ENCODE measurements at regions not wholly inside any gene's neighbourhood (a gene's known extent, or its start where the extent isn't known, plus 50 kb on each side); places are given as distances from the start of the nearest gene placed in this dataset.
A peak's percentile ranks its signal among the peaks of the same experiment; 100 is the strongest.

GRCh38 chr10:109200646-109201045 lies 722.7 kb downstream of the XPNPEP1 start:
- DNase-seq (ENCODE audit: low spot score): no peak

GRCh38 chr10:109191823-109192222 lies 731.5 kb downstream of the XPNPEP1 start:
- no peak for DNase-seq (ENCODE audit: low spot score)

DNA sequence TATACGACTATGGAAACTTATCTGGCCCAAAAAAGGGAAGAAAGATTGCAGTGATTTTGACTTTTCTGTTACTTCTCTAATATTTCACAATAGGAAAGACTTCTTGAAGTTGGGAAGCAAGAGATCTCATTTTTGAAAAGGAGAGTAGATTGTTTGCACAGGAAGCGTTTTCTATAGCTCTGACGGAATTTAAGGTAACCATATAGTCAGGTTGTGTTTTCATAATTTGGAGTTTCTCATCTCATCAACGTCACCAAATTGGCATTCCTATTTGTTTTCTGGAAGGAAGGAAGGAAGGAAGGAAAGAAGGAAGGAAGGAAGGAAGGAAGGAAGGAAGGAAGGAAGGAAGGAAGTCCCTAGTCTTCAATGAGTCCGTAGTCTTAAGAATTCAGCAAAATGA lies 732.0 kb downstream of the XPNPEP1 start:
- DNase-seq (ENCODE audit: low spot score): no peak

DNA sequence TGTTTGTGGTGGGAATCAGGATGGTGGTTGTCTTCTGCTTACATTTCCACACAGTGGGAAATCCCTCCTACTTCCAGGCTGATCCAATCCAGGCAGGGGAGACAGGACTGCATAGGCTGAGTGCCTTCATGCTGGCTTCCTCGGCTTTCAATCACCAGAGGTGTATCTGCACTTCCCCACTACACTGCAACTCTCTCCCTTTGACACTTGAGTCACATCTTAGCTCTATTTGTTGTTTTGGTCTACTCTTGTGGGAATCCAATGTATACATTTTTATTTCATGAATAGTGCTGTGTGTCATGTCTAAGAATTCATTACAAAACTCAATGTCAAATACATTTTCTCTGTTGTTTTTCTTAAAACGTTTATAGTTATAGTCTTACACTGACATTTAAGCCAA lies 735.6 kb downstream of the XPNPEP1 start:
- no peak for DNase-seq (ENCODE audit: low spot score)

DNA sequence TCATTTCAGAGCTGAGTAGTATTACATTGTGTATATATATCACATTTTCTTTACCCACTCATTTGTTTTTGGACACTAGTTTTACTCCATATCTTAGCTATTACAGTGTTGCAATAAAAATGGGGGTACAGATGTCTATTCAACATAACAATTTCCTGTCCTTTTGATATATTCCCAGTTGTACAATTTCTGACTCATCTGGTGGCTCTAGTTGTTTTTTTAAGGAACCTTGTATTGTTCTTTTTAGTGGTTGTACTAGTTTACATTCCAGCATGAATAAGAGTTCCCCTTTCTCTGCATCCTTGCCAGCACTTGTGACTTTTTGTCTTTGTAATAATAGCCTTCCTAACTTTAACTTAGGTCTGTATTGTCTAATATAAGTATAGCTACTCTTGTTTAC lies 739.9 kb downstream of the XPNPEP1 start:
- no peak for DNase-seq (ENCODE audit: low spot score)

DNA sequence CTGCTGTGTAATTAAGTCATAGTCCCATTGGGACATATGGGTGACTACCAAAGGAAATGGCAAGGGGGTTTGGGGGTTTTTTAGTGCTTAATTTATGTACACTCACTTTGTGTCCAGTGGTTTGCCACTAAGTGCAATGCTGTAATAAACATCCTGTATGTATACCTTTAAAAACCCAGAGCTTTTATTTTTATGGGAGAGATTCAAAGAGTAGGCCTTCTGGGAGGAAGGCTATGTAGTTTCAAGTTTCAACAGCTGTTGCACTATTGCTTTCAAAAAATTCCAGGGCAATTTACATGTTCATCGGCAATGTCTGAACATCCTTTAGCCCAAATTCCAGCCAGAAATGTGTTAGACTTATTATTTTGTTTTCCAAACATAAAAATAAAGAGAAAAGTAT lies 744.7 kb downstream of the XPNPEP1 start:
- DNase-seq (ENCODE audit: low spot score): no peak

GRCh38 chr10:109174526-109174925 lies 748.8 kb downstream of the XPNPEP1 start:
- DNase-seq (ENCODE audit: low spot score): no peak

- DNase-seq (ENCODE audit: low spot score): no peak
Measured at GRCh38 chr10:109173937-109174336, 749.4 kb downstream of the XPNPEP1 start.

DNA sequence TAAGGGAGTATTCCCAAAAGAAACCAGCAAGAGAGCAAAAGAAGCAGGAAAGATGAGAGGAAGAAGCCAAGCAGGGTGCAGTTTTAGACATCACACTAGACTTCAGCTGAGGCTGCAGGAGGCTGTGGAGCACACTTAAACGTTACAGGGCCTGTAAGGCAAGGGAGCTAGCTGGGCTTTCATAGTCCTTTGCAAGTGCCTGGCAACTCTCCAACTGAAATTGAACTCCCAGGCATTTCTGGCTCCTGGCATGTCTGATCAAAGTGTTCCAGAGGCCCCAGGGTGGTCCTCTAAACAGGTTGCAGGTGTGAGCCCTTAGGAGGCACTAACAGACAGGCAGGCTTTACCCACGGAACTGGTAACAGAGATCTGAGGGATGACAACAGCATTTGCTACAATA lies 750.2 kb downstream of the XPNPEP1 start:
- DNase-seq (ENCODE audit: low spot score): no peak

GRCh38 chr10:109166935-109167334 lies 756.4 kb downstream of the XPNPEP1 start:
- no peak for DNase-seq (ENCODE audit: low spot score)

GRCh38 chr10:109159351-109159750 lies 764.0 kb downstream of the XPNPEP1 start:
- DNase-seq (ENCODE audit: low spot score): no peak

- DNase-seq (ENCODE audit: low spot score): no peak
Measured at GRCh38 chr10:109156396-109156795, 766.9 kb downstream of the XPNPEP1 start.

DNA sequence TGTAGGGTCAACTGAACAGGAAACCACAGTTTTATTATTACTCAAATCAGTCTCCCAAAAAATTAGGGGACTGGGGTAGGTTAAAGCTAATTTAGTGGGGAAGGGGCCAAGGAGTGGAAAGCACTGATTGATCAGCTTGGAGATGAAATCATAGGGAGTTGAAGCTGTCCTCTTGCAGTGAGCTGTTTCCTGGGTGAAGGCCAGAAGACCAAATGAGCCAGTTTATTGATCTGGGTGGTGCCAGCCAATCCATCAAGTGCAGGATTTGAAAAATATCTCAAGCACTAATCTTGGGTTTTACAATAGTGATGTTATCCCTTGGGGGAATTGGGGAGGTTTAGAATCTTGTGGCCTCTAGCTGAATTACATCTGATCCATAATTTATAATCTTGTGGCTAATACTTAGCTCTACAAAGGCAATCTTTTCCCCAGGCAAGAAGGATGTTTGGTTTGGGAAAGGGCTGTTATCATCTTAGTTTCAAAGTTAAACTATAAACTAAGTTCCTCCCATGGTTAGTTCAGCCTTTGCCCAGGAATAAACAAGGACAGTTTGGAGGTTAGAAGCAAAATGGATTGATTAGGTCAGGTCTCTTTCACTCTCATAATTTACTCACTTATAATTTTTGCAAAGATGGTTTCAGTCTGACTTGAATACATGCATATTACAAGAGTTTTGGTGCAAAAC lies 773.5 kb downstream of the XPNPEP1 start:
- no peak for DNase-seq (ENCODE audit: low spot score)

DNA sequence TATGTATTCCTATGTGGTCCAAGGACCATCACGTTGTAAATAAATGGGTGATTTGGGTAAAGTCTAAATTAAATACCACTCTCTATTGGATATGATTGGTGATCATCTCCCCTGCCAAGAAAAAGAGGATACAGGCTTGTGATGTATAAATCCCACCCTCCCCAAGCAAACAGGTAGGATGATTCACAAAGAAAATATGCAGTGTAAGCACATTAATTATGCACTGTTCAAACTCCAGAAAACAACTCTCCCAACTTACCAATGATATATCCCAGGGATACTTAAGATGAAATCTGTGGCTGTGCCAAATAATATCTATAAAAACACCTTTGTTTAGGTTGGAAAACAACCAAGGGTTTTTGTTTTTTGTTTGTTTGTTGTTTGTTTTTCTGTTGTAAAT lies 795.9 kb downstream of the XPNPEP1 start:
- peak; percentile 6 for DNase-seq (ENCODE audit: low spot score)

DNA sequence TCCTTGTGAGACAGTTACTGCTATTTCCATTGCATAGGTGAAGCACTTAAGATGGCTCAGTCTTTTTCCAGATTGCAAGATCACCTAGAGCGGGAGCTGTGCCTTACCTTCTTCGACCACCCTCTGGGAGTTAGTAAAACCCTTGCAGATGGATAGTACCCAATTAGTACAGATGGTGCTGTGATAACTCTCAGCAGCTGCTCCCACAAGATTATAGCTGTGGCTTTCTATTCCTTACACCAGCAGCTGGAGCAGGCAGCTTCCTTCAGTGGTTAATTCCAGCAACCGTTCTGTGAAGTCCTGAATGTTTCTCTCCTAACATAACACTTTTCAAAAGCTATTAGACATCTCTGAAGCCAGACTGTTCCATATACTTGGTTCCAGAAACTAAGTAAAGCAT lies 796.8 kb downstream of the XPNPEP1 start:
- DNase-seq (ENCODE audit: low spot score): no peak

DNA sequence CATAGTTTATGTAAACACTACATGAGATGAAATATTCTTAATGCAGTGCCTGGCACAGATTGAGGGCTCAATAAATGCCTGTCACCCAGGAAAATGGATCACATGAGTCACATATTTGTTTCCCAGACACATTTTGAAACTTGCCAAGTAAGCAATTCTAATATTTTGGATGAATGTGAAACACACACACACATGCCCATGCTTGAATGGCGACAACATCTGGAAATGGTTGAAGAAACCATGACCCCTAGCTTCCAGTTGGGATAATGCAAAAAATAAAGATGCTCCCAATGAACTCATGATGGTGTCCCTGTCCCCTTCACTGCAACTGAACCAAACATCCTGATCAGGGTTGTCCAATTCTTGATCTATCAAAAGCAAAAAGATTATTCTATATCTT lies 797.3 kb downstream of the XPNPEP1 start:
- peak; percentile 21 for DNase-seq (ENCODE audit: low spot score)

DNA sequence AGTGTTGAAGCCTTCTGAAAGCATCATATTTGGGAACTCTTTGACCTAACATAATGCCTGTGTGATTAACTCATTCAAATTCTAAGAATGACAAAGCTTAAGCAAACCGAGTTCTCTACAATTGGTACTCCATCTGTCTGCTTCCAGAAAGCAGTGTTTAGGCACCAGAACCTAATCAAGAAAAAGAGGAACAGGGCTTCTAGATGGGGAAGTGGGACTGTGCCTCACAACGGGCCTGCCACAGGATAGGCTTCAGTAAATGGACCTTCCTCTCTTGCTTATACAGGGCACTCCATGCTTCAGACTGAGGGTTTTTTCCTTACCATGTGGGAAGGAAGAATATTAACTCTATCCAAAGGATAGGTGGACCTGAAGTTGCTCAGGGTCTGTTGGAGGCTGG lies 808.1 kb downstream of the XPNPEP1 start:
- no peak for DNase-seq (ENCODE audit: low spot score)

DNA sequence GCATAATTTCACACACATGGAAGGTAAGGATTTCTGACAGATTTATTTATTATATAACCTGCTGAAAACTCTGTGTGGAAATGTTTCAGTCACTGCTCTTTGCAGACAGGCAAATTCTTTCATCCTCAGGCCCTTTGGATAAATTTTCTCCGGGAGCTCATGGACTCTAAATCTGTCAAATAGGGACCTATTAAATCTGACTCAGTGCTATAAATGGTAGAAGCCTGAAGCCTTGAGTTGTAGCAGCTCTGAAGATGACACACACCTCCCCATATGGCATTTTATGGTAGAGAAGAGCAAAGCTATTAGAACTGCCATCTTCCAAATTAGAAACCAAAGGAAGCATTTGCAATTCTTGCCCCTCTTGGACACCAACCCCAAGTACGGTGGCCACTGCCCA lies 808.7 kb downstream of the XPNPEP1 start:
- no peak for DNase-seq (ENCODE audit: low spot score)

DNA sequence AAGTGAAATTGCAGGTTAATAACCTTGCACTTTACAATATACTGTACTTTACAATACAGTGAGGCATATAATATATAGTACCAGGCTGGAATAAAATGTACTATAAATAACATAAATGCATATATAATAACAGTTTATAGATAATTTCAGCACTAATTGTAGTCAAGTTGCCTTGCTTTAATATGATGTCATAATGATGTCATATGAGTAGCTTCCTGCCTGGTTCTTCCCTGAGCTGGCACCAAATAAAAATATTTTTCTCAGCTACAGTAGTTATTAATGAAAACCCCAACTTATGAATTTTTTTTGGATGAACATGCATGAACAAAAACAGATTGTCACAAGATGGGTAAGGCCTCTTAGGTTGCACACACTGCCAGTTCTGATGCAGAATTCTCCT lies 816.7 kb downstream of the XPNPEP1 start:
- no peak for DNase-seq (ENCODE audit: low spot score)

DNA sequence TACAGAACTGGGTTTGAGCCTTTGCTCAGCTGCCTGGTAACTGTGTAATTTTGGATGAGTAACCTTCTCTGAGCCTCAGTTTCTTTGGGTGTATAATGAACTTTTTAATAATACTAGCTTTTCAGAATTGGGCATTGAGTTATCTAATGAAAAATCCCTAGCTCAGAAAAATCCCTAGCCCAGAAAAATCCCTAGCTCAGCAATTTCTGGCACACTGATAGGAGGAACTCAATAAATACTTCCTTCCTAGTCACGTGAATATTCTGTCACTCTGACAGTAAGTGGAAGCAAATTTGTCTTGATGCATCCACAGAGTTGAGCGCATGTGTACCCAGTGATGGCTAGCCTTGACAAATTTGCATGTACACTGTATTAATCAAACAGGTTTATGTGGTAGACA lies 817.6 kb downstream of the XPNPEP1 start:
- DNase-seq (ENCODE audit: low spot score): no peak

DNA sequence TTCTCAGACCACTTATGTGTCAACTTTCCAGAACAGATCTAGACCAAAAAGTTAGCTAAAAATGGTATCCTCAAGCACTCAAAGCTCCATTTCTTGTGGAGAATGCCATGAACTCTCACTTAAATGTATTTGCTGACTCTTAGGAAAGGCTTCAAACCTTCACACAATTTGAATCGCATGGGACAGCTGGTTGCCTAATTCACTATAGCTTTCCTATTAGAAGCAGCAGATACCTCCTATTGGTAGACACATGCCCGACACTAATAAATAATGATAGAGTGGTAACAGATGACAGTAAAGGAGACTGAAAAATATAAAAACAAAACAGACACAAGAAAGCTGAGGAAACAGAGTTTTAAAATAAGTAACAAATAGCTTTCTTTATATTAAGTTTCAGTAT lies 818.5 kb downstream of the XPNPEP1 start:
- no peak for DNase-seq (ENCODE audit: low spot score)

GRCh38 chr10:109103278-109103677 lies 820.0 kb downstream of the XPNPEP1 start:
- DNase-seq (ENCODE audit: low spot score): no peak

GRCh38 chr10:109089779-109090178 lies 833.5 kb downstream of the XPNPEP1 start:
- no peak for DNase-seq (ENCODE audit: low spot score)

DNA sequence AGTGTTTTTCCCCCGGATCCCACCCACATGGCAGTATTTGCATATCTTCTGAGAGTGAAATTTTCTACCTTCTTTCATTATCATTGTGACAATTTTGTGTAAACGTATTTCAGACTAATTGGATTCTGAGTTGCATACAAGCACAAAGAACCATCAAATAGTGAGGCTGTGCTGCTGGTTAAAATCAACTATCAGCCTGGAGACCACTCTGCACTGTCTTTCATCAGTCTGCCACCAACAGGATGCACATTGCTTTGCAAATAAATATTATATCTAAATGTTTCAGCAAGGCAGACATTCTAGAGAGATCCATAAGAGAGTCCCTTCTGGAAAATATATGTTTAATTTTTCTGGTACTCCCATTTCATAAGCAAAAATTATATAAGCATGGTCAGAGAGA lies 851.8 kb downstream of the XPNPEP1 start:
- no peak for DNase-seq (ENCODE audit: low spot score)

GRCh38 chr10:109070492-109070891 lies 852.8 kb downstream of the XPNPEP1 start:
- DNase-seq (ENCODE audit: low spot score): no peak

Data from kidney tubule cell (primary cell).